HG03575 (cell line): ENCODE measurements at regions not wholly inside any gene's neighbourhood (a gene's known extent, or its start where the extent isn't known, plus 50 kb on each side); places are given as distances from the start of the nearest gene placed in this dataset.
A peak's percentile ranks its signal among the peaks of the same experiment; 100 is the strongest.
"Not testable (repeated sequence)": the region's sequence is repeated elsewhere in the genome, so short reads cannot be mapped to it uniquely, and the experiment has no call there.

Source experiments
- ATAC-seq: cut with Tn5 transposase; IDR thresholded peaks from one replicate; pipeline ENCODE4 v1.9.1; 2021; ENCODE audit not compliant: unreplicated experiment, insufficient number of reproducible peaks, low FRiP score; ENCODE audit errors: extremely low read depth

GRCh38 chr3:118597184-118597583, 437.5 kb downstream of the IGSF11 start:
- no peak for ATAC-seq

- ATAC-seq: no peak
These were observed 426.5 kb downstream of the IGSF11 start for GRCh38 chr3:118607915-118608820.

GRCh38 chr3:118618247-118619040, 416.2 kb downstream of the IGSF11 start:
- no peak for ATAC-seq

- ATAC-seq: no peak
These were observed 408.2 kb downstream of the IGSF11 start for GRCh38 chr3:118626453-118626852.

- ATAC-seq: peak; percentile 92
These were observed 405.8 kb downstream of the IGSF11 start for GRCh38 chr3:118628704-118629341.

GRCh38 chr3:118629821-118630220, 404.8 kb downstream of the IGSF11 start:
- ATAC-seq: no peak

- ATAC-seq: no peak
These were observed 398.9 kb downstream of the IGSF11 start for GRCh38 chr3:118635711-118636110.

GRCh38 chr3:118636841-118637240, 397.8 kb downstream of the IGSF11 start:
- no peak for ATAC-seq

GRCh38 chr3:118637846-118638245, 396.8 kb downstream of the IGSF11 start:
- no peak for ATAC-seq

GRCh38 chr3:118641608-118642007, 393.0 kb downstream of the IGSF11 start:
- ATAC-seq: no peak

GRCh38 chr3:118671192-118671591, 363.5 kb downstream of the IGSF11 start:
- no peak for ATAC-seq

GRCh38 chr3:118675305-118675704, 359.3 kb downstream of the IGSF11 start:
- ATAC-seq: no peak

GRCh38 chr3:118678663-118679062, 356.0 kb downstream of the IGSF11 start:
- ATAC-seq: not testable (repeated sequence)

- no peak for ATAC-seq
These were observed 351.7 kb downstream of the IGSF11 start for GRCh38 chr3:118682921-118683320.

GRCh38 chr3:118683636-118684035, 351.0 kb downstream of the IGSF11 start:
- ATAC-seq: no peak

GRCh38 chr3:118688396-118688884, 346.2 kb downstream of the IGSF11 start:
- ATAC-seq: no peak

- ATAC-seq: no peak
These were observed 342.2 kb downstream of the IGSF11 start for GRCh38 chr3:118692416-118692815.

- no peak for ATAC-seq
These were observed 329.0 kb downstream of the IGSF11 start for GRCh38 chr3:118705487-118706219.

GRCh38 chr3:118707991-118708390, 326.7 kb downstream of the IGSF11 start:
- no peak for ATAC-seq
